Spleen (tissue), 7 donors: ENCODE measurements at regions not wholly inside any gene's neighbourhood (a gene's known extent, or its start where the extent isn't known, plus 50 kb on each side); places are given as distances from the start of the nearest gene placed in this dataset.

Source experiments
- POLR2A ChIP-seq, 3 donors: fragments of 450-650 bp; IDR thresholded peaks; one replicate each; pipeline ENCODE4 v1.5.1; 2017; ENCODE audit warnings: antibody characterized with exemption in 3 of 3, mild to moderate bottlenecking in 1 of 3
- POLR2AphosphoS5 ChIP-seq, 3 donors: sonication (generic); formaldehyde crosslinking; IDR thresholded peaks; one replicate each; pipeline ENCODE4 v1.5.1; 2017; ENCODE audit warnings: antibody characterized with exemption in 3 of 3
- TF ChIP-seq, protein P1 (sequence below), 11 experiments: fragments of 200-600 bp in 7 of 11; fragments of 450-650 bp in 4 of 11; sonication (generic) in 4 of 11; IDR thresholded peaks in 8 of 11; conservative IDR thresholded peaks in 3 of 11; 1 replicate in 7 of 11; 2 replicates in 4 of 11; pipeline versions ENCODE4 v1.4.0 to v1.8.0; 2016 to 2021; ENCODE audit warnings: antibody characterized with exemption in 11 of 11, inconsistent platforms in 4 of 11, mild to moderate bottlenecking in 1 of 11
- donor health status: DM: no; HTN: no; CAD: no; lungs with moderate emphysema.
- donor health status: DM: no; HTN: no; CAD: no.
- donor health status: DM: no; HTN: no; CAD: no.

DNA sequence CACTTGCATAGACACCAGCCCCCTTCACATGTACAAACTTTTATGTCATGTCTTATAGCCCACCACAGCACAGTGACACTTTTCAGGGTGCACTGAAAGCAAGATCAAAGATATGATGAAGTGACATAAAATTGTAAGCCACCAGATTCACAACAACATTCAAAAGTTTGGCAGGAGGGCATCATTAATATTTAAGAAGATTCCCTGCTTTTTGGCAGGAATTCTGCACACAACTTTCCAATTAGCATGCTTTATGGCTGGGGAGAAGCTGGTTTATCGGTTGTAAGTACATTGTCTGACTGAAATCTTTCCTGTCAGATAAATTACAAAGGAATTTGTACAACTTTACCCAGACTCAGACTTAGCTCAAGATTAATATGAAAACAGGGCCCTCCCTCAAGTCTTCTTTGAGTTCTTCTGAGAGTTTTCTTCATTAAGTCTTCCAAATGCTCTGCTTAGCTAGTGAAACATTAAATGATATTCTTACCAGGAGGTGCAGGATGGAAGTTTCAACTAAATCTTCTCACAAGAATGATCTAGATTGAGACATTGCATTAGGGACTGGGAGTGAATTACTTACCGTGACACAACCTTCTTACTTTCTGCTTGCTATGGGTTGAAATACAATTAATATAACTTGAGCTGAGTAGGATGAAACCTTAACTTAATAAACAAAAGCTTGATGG, 523.8 kb downstream of the PPARGC1A start:
- TF ChIP-seq POLR2A (IDR thresholded peaks at IDR 0.05) (no peak), POLR2AphosphoS5 (IDR thresholded peaks at IDR 0.05) (no peak)
- TF ChIP-seq, protein P1, sequence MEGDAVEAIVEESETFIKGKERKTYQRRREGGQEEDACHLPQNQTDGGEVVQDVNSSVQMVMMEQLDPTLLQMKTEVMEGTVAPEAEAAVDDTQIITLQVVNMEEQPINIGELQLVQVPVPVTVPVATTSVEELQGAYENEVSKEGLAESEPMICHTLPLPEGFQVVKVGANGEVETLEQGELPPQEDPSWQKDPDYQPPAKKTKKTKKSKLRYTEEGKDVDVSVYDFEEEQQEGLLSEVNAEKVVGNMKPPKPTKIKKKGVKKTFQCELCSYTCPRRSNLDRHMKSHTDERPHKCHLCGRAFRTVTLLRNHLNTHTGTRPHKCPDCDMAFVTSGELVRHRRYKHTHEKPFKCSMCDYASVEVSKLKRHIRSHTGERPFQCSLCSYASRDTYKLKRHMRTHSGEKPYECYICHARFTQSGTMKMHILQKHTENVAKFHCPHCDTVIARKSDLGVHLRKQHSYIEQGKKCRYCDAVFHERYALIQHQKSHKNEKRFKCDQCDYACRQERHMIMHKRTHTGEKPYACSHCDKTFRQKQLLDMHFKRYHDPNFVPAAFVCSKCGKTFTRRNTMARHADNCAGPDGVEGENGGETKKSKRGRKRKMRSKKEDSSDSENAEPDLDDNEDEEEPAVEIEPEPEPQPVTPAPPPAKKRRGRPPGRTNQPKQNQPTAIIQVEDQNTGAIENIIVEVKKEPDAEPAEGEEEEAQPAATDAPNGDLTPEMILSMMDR (IDR thresholded peaks at IDR 0.05 in 8 of 11, conservative IDR thresholded peaks at IDR 0.05 in 3 of 11): no peak
